H1 (cell line): ENCODE measurements at regions not wholly inside any gene's neighbourhood (a gene's known extent, or its start where the extent isn't known, plus 50 kb on each side); places are given as distances from the start of the nearest gene placed in this dataset.
A peak's percentile ranks its signal among the peaks of the same experiment; 100 is the strongest.

ENCODE experiments used
- CTCF ChIP-seq, 3 experiments: IDR thresholded peaks; 1 replicate in 2 of 3; 2 replicates in 1 of 3; pipeline versions ENCODE4 v1.5.1 to v1.6.1; 2011; ENCODE audit warnings: low read length in 3 of 3, mild to moderate bottlenecking in 3 of 3, inconsistent platforms in 2 of 3, low read depth in 1 of 3, moderate library complexity in 1 of 3; ENCODE audit not compliant: insufficient read depth in 1 of 3; ENCODE audit errors: control extremely low read depth in 1 of 3
- EZH2 ChIP-seq: fragments of 200-600 bp; sonication (generic); IDR thresholded peaks from 2 replicates; pipeline ENCODE4 v1.7.1; 2012; ENCODE audit warnings: low read depth, mild to moderate bottlenecking, moderate library complexity, low read length, inconsistent platforms; ENCODE audit not compliant: severe bottlenecking
- NRF1 ChIP-seq: IDR thresholded peaks from 2 replicates; pipeline ENCODE4 v1.6.1; 2011; ENCODE audit warnings: mild to moderate bottlenecking, low read depth, low read length, improper control_type of control experiment
- POLR2A ChIP-seq, 2 experiments: IDR thresholded peaks; 1 replicate in 1 of 2; 2 replicates in 1 of 2; pipeline ENCODE4 v1.6.1; 2011; ENCODE audit warnings: low read depth in 2 of 2, low read length in 2 of 2, mild to moderate bottlenecking in 2 of 2; ENCODE audit errors: control extremely low read depth in 1 of 2
- POLR2AphosphoS5 ChIP-seq: IDR thresholded peaks from 2 replicates; pipeline ENCODE4 v1.6.1; 2011; ENCODE audit warnings: low read depth, low read length
- SIN3A ChIP-seq, 2 experiments: IDR thresholded peaks in 1 of 2; conservative IDR thresholded peaks in 1 of 2; 2 replicates each; pipeline ENCODE4 v1.6.1; 2011 to 2012; ENCODE audit warnings: low read length in 2 of 2, improper control_type of control experiment in 1 of 2, low read depth in 1 of 2, mild to moderate bottlenecking in 1 of 2

DNA sequence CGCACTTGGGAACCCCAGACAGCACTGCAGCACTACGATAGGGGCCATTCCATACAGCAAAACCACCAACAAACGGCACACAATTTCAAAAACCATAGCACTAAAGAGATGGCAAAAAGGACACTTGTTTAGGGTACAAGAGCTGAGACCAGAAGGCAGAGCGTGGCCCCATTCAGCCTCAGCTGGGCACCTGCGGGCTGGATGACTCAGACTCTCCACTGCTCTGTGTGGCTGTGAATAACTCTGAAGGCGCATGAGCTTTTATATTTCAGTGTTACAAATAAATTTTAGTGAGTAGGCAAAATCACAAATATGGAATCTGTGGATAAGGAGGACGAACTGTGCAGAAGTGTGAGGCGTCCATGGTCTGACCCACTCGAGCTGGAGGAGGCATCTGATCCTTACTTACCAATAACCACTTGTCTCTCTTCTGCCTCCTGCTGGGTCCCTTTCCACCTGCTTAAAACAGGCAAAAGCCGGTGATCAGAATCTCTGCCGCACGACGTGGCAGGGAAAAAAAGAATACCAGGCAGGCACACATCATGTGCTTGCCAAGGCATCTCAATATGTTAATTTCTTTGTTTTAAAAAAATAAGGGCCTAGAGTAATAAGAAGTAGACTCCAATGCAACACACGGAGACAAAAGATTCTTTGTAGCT is 325.7 kb downstream of the SHANK2 start:
- TF ChIP-seq POLR2A (IDR thresholded peaks at IDR 0.05; ENCODE audit: control extremely low read depth in 1 of 2, low read depth in 2 of 2, low read length in 2 of 2) (no peak), EZH2 (no peak), CTCF (IDR thresholded peaks at IDR 0.05; ENCODE audit: control extremely low read depth in 1 of 3, insufficient read depth in 1 of 3, low read depth in 1 of 3, low read length in 3 of 3) (peak in 2 of 3 experiments; percentile 30 to 34; a peak in 2 of 4 replicates), POLR2AphosphoS5 (no peak), NRF1 (no peak), SIN3A (conservative IDR thresholded peaks at IDR 0.05 in 1 of 2, IDR thresholded peaks at IDR 0.05 in 1 of 2; ENCODE audit: low read depth in 1 of 2, low read length in 2 of 2) (no peak)
